NCI-H2227 treated with DMSO at 0.1 percent for 48 hours (cell line): ENCODE measurements at regions not wholly inside any gene's neighbourhood (a gene's known extent, or its start where the extent isn't known, plus 50 kb on each side); places are given as distances from the start of the nearest gene placed in this dataset.

Experiments
- DNase-seq: peaks from one replicate; lab custom pipeline; 2025; lab: John Stamatoyannopoulos, UW

- DNase-seq = no peak
These were observed 557.3 kb upstream of the CDH4 start for GRCh38 chr20:60694763-60695162.

- no peak for DNase-seq
These were observed 556.6 kb upstream of the CDH4 start for GRCh38 chr20:60695226-60696000.

GRCh38 chr20:60697252-60697651 lies 554.8 kb upstream of the CDH4 start:
- no peak for DNase-seq

- no peak for DNase-seq
These were observed 551.3 kb upstream of the CDH4 start for GRCh38 chr20:60700728-60701127.

GRCh38 chr20:60704147-60704546 lies 547.9 kb upstream of the CDH4 start:
- DNase-seq = no peak

GRCh38 chr20:60713396-60713795 lies 538.7 kb upstream of the CDH4 start:
- DNase-seq = no peak

GRCh38 chr20:60715172-60715571 lies 536.9 kb upstream of the CDH4 start:
- DNase-seq = no peak

GRCh38 chr20:60718743-60719480 lies 533.1 kb upstream of the CDH4 start:
- DNase-seq = no peak

GRCh38 chr20:60725311-60725906 lies 526.7 kb upstream of the CDH4 start:
- no peak for DNase-seq

- no peak for DNase-seq
These were observed 524.6 kb upstream of the CDH4 start for GRCh38 chr20:60727425-60727824.

GRCh38 chr20:60728705-60729104 lies 523.4 kb upstream of the CDH4 start:
- no peak for DNase-seq

GRCh38 chr20:60729135-60729900 lies 522.7 kb upstream of the CDH4 start:
- no peak for DNase-seq

GRCh38 chr20:60732322-60732721 lies 519.7 kb upstream of the CDH4 start:
- no peak for DNase-seq

- DNase-seq = no peak
These were observed 504.0 kb upstream of the CDH4 start for GRCh38 chr20:60748086-60748485.

GRCh38 chr20:60749804-60750602 lies 502.1 kb upstream of the CDH4 start:
- DNase-seq = no peak

GRCh38 chr20:60750909-60751308 lies 501.2 kb upstream of the CDH4 start:
- no peak for DNase-seq

- no peak for DNase-seq
These were observed 500.2 kb upstream of the CDH4 start for GRCh38 chr20:60751826-60752225.

- DNase-seq = no peak
These were observed 499.2 kb upstream of the CDH4 start for GRCh38 chr20:60752741-60753420.

GRCh38 chr20:60754856-60755255 lies 497.2 kb upstream of the CDH4 start:
- DNase-seq = no peak

GRCh38 chr20:60759651-60760050 lies 492.4 kb upstream of the CDH4 start:
- no peak for DNase-seq
